Thymus (tissue), 11 donors: ENCODE measurements at regions not wholly inside any gene's neighbourhood (a gene's known extent, or its start where the extent isn't known, plus 50 kb on each side); places are given as distances from the start of the nearest gene placed in this dataset.
"Not testable (repeated sequence)": the region's sequence is repeated elsewhere in the genome, so short reads cannot be mapped to it uniquely, and the experiment has no call there.

Source experiments
- DNase-seq, 9 donors: peaks; one replicate each; pipeline ENCODE4 v3.0.0-alpha.2; 2013; ENCODE audit warnings: low spot score in 9 of 9, low read depth in 6 of 9, missing footprints in 1 of 9
- H3K27ac ChIP-seq, 2 donors: one replicate each; pipeline ENCODE4 v1.5.1; 2013; ENCODE audit warnings: control low read depth in 1 of 2, low read depth in 1 of 2, low read length in 1 of 2, mild to moderate bottlenecking in 1 of 2, moderate library complexity in 1 of 2
- H3K27me3 ChIP-seq, 2 donors: one replicate each; pipeline ENCODE4 v1.5.1; 2013; ENCODE audit warnings: low read length in 1 of 2; ENCODE audit not compliant: control insufficient read depth in 2 of 2, insufficient read depth in 1 of 2
- H3K36me3 ChIP-seq, 2 donors: one replicate each; pipeline ENCODE4 v1.5.1; 2013; ENCODE audit warnings: low read length in 1 of 2, mild to moderate bottlenecking in 1 of 2, moderate library complexity in 1 of 2; ENCODE audit not compliant: control insufficient read depth in 2 of 2, insufficient read depth in 2 of 2
- H3K4me1 ChIP-seq, 2 donors: one replicate each; pipeline ENCODE4 v1.5.1; 2013; ENCODE audit warnings: low read length in 2 of 2; ENCODE audit not compliant: control insufficient read depth in 2 of 2, insufficient read depth in 2 of 2
- H3K4me3 ChIP-seq, 2 donors: one replicate each; pipeline ENCODE4 v1.5.1; 2013; ENCODE audit warnings: low read length in 2 of 2, control low read depth in 1 of 2, mild to moderate bottlenecking in 1 of 2
- H3K9me3 ChIP-seq, 2 donors: one replicate each; pipeline ENCODE4 v1.5.1; 2013; ENCODE audit warnings: low read length in 1 of 2, mild to moderate bottlenecking in 1 of 2; ENCODE audit not compliant: control insufficient read depth in 2 of 2, insufficient read depth in 1 of 2
- WGBS: extraction: QIAGEN DNeasy Blood & Tissue Kit; methylation state at CpG from one replicate; pipeline ENCODE4 v1.1.7; 2013; 5-methylcytosine and 5-hydroxymethylcytosine counted together
- donor health status: healthy.

DNA sequence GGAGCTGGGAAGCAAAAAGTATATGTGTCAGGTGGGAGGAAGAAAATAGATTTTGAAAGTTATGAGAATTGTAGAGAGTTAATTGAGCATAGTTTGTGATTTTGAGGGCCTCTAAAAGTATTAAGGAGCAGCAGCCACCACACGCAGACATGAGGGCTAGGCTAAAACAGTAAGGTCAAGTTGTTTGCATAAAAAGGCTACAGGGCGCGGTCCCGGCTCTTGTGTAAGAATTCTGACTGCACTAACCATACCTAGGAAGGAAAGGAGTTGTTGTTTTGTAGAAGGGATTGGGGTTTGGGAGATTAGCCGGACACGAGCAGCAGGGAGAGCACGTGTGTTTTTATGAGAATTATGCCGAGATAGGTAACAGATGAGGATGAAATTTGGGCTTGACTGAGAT is 207.2 kb upstream of the ELL2 start:
- 96% methylated on average over 8 of the region's 8 CpGs for WGBS
- H3K4me1 ChIP-seq, H3K9me3 ChIP-seq, H3K27ac ChIP-seq, DNase-seq, H3K27me3 ChIP-seq, H3K4me3 ChIP-seq, H3K36me3 ChIP-seq: not testable (repeated sequence)

DNA sequence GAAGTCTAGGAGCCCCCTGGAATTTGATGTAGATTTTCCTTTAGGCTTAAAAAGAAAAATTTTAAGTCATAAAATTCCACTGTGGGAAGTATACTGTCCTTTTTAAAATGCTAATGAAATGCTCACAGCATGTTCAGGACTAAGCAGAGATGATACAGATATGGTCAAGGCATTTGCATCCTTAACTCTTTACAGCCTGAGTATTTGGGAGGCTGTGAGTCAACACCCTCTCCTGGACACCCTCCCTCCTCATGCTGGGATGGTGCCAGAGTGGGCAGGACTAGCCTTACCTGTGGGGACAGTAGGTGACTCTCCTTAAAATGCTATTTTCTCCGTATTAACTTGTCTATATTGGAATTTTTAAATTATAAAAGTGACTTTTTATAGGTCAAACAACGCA is 197.4 kb upstream of the ELL2 start:
- Histone ChIP-seq H3K36me3 (no peaks in the 10 kb centered on the region), H3K9me3 (no peaks in the 10 kb centered on the region), H3K27me3 (no peaks in the 10 kb centered on the region), H3K4me3 (no peak overlapping the region), H3K4me1 (no peaks in the 10 kb centered on the region), H3K27ac (no peak overlapping the region)
- 95% methylated on average over 2 of the region's 2 CpGs for WGBS
- DNase-seq = no peak

DNA sequence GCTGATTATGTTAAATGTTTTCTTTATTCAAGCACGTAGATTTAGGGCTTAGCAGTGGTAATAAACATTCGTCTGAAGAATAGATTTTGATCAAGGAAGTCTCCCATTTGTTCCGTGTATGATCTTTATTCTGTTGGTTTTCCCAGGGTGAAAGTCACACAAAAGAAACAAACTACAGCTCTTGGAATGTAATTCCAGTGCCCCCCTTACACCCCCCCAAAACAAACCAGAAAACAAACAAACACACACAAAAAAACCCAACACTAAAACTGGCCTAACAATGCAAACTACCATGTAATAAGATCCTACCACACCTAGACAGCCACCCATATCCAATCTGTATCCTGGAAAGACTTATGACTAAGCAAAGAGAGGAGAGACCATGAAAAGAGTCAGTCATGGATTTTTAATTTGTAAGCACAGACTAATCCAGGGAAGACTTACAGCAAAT is 196.2 kb upstream of the ELL2 start:
- Histone ChIP-seq H3K27ac (no peak overlapping the region), H3K36me3 (no peaks in the 10 kb centered on the region), H3K4me3 (no peak overlapping the region), H3K9me3 (no peaks in the 10 kb centered on the region), H3K4me1 (no peaks in the 10 kb centered on the region), H3K27me3 (no peaks in the 10 kb centered on the region)
- DNase-seq = no peak
- WGBS = 92% methylated on average over 3 of the region's 3 CpGs

DNA sequence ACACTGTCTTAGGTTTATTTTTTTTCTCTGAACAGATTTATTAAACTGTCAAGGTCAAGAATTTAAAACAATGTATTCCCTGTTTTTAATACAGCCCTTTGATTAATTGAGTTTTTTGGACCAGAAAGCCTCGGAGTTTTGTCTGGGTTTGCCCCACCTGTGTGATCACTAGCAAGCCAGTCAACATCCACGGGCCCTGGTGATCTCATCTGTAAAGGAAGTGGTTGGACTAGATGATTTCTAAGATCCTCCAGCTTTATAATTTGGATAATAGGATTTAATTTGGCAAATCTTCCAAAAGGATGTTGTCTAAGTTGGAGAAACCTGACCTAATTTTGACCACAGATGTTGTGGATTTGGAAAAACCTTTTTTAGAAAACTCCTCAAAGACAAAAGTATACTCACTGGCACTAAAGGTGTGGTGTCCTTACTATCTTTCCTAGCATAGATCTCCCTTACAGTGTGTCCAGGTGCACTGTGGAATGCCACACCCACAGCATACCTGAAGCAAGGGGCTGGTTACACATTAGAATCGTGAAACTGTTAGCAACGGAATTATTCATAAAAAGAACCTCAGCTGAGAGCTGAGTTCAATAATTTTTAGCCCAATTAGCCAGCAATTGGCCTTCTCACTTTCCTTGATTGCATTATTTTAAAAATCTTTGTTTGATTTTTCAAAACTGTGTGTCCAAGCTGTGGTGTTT is 195.6 kb upstream of the ELL2 start:
- no peaks in the 10 kb centered on the region for H3K4me1 ChIP-seq

DNA sequence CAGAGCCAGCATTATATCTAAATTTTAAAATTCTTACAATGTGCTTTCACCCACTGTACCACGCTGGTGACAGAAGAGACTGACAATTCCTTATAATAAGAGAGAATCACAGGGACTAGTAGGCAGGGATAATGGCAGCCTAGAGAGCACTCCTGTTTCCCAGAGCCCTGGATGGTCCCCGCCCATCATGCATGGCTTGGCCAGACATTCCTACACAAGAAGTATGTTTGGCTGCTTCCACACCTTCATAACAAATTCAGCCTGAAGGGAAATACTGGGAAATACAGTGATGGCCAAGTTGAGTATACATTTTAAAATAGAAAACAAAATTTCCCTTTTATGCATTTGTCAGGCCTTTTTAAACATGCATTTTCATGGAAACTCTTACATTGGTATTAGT is 193.5 kb upstream of the ELL2 start:
- Histone ChIP-seq H3K4me1 (no peaks in the 10 kb centered on the region), H3K36me3 (no peaks in the 10 kb centered on the region), H3K27me3 (no peaks in the 10 kb centered on the region), H3K4me3 (no peak overlapping the region), H3K9me3 (no peaks in the 10 kb centered on the region), H3K27ac (no peak overlapping the region)
- WGBS = 95% methylated on average over 2 of the region's 2 CpGs
- no peak for DNase-seq

More for the DNA sequence above, 195.6 kb upstream of the ELL2 start:
- H3K27me3 ChIP-seq = no peaks in the 10 kb centered on the region
- DNase-seq = no peak
- H3K36me3 ChIP-seq = no peaks in the 10 kb centered on the region
- 86% methylated on average over 4 of the region's 4 CpGs for WGBS
- H3K9me3 ChIP-seq = no peaks in the 10 kb centered on the region
- no peak overlapping the region for H3K4me3 ChIP-seq
- no peak overlapping the region for H3K27ac ChIP-seq

DNA sequence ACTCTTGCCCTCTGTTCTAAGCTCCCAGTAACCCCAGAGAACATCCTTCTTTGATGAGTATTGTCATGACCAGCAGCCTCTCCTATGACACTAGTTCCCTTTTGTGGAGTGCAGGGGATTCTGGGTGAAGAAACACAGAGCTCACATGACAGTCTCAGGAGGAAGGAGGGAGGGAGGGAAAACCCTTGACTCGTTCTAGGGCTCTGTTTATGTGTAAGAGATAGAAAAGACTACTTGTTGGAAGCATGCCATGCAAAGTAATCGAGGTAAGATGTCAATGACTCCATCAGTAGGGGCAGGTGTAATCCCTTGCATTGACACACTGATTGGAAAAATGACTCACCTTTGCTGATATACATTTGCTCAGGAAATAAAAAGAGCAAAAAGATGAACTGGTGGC is 190.2 kb upstream of the ELL2 start:
- H3K4me3 ChIP-seq = no peak overlapping the region
- no peaks in the 10 kb centered on the region for H3K36me3 ChIP-seq
- no peak overlapping the region for H3K27ac ChIP-seq
- WGBS = 57% methylated on average over 2 of the region's 2 CpGs
- H3K4me1 ChIP-seq = no peaks in the 10 kb centered on the region
- DNase-seq = peak in 1 of 9 donors; percentile 12
- no peaks in the 10 kb centered on the region for H3K27me3 ChIP-seq
- H3K9me3 ChIP-seq = no peaks in the 10 kb centered on the region

DNA sequence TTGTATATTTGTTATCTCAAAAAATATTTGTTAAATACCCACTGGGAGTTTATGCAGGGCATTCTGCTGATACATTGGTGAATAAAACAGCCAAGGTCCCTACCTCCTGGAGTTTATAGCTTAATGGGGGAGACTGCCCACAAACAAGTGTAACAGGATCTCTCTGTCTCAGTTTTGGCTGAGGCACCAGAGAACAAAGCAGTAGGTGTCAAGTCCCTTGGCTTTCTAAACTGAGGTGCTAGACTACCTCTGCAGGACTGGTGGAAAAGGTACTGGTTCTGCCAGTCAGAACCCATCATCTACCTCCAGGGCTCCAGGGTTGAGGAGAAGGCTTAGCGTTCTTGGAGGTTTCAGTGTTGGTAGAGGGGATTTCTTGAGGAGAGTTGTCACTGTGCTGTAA is 188.4 kb upstream of the ELL2 start:
- no peak for DNase-seq
- no peaks in the 10 kb centered on the region for H3K9me3 ChIP-seq
- no peak overlapping the region for H3K4me3 ChIP-seq
- 93% methylated on average over 1 of the region's 1 CpG for WGBS
- no peak overlapping the region for H3K27ac ChIP-seq
- no peaks in the 10 kb centered on the region for H3K27me3 ChIP-seq
- H3K36me3 ChIP-seq = no peaks in the 10 kb centered on the region
- no peaks in the 10 kb centered on the region for H3K4me1 ChIP-seq

DNA sequence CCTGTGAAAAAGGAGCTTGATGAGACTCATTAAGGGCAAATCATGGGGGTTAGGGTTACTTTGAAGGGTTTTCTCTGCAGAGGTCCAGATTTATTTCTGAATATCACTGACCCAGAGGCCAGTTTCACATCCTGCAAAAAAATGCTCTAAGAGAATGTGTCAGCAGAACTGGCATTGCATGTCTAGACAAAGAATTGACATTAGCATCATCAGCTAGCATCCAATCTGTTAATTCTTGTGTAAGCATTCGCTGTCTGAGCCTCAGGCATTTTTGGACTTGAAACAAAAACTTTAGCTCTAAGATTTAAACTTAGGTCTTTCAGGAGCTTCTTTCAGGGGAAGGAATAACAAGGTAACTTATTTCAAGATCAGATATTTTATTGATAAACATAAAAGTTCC is 187.9 kb upstream of the ELL2 start:
- Histone ChIP-seq H3K4me3 (no peak overlapping the region), H3K36me3 (no peaks in the 10 kb centered on the region), H3K4me1 (no peaks in the 10 kb centered on the region), H3K27ac (no peak overlapping the region), H3K9me3 (no peaks in the 10 kb centered on the region), H3K27me3 (no peaks in the 10 kb centered on the region)
- DNase-seq = no peak
- 93% methylated on average over 1 of the region's 1 CpG for WGBS

DNA sequence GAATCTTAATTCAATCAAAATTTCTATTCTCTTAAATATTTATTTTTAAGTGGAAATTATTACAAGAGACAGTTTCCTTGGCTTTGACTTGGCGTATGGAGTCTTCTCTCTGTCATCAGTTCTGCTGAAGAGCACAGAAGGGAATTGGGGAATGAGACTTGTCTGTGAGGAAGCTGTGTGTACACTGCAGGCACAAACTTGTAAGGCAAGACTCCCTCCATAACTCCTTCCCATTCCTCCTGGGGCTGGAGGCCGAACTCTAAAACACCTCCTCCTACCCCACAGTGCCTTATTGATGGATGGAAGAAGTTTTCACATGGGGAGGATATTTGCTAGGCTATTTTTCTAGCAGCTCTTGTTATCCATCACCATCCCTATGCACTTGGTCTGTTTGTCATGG is 187.4 kb upstream of the ELL2 start:
- no peak overlapping the region for H3K4me3 ChIP-seq
- no peak for DNase-seq
- no peaks in the 10 kb centered on the region for H3K36me3 ChIP-seq
- H3K27ac ChIP-seq = peak overlapping the region in 1 of 2 donors; percentile 37
- no peaks in the 10 kb centered on the region for H3K9me3 ChIP-seq
- WGBS = 91% methylated on average over 2 of the region's 2 CpGs
- H3K27me3 ChIP-seq = no peaks in the 10 kb centered on the region
- no peaks in the 10 kb centered on the region for H3K4me1 ChIP-seq
